ENCODE measurements at regions not wholly inside any gene's neighbourhood (a gene's known extent, or its start where the extent isn't known, plus 50 kb on each side); places are given as distances from the start of the nearest gene placed in this dataset.

DNA sequence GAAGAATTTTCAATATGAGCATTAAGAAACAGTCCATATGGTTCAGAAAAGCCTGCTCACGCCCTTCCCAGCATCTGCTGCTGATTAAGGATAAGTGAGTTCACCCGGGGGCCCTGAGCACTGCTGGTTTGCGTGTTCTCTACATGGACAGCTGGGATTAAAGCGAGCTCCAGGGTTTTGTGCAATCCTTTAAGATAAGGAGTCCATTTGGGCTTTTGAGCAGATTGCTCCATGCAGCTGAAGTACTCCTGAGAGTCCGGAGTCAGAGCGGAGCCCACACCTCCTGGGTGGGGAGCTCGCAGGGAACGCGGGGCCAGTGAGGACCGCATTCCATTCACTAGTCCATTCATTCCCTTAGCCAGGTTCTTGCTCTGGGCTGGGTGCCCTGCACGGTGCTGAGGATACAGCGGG lies 149.3 kb upstream of the COL5A1 start:
- POLR2A ChIA-PET: no interaction called here
- TF ChIP-seq, protein P1, sequence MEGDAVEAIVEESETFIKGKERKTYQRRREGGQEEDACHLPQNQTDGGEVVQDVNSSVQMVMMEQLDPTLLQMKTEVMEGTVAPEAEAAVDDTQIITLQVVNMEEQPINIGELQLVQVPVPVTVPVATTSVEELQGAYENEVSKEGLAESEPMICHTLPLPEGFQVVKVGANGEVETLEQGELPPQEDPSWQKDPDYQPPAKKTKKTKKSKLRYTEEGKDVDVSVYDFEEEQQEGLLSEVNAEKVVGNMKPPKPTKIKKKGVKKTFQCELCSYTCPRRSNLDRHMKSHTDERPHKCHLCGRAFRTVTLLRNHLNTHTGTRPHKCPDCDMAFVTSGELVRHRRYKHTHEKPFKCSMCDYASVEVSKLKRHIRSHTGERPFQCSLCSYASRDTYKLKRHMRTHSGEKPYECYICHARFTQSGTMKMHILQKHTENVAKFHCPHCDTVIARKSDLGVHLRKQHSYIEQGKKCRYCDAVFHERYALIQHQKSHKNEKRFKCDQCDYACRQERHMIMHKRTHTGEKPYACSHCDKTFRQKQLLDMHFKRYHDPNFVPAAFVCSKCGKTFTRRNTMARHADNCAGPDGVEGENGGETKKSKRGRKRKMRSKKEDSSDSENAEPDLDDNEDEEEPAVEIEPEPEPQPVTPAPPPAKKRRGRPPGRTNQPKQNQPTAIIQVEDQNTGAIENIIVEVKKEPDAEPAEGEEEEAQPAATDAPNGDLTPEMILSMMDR (IDR thresholded peaks at IDR 0.05; ENCODE audit: control extremely low read depth, extremely low read depth, low read depth, missing control alignments): no peak
- CTCF ChIA-PET: no interaction called here
- DNase-seq (ENCODE audit: extremely low spot score): no peak

DNA sequence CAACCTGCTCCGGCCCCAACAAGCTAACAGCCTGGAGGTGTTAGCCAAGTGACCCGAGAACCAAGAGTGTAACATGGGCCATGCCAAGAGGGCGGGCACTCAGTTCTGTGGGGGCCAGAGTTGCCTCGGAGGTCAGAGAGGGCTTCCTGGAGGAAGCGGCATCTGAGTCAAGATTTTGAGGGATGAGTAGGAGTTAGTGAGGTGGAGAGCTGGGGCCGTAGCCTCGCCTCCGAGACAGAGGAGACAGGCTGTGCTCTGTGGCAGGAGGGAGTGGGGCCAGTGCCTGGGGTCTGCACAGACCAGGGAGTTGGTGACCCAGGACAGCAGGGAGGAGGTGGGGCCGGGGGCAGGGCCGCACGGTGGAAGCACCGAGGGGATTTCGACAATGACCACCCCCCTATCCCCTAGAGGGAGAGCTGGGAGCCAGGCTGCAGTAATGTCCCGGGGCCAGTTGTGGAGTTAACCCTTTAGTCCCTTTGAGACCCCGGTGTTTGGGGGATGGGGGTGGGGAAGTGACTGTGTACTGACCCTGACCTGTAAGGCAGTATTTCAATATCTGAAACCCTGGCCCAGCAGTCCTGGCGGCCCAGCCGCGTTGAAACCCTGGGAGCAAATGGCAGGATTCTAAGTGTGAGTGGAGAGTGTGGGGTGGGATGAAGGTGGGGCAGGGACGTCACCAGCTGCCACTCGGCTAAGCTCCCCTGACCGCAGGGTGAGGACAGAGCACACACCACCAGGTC lies 148.7 kb upstream of the COL5A1 start:
- no peak for DNase-seq (ENCODE audit: extremely low spot score)
- CTCF ChIA-PET: no interaction called here
- POLR2A ChIA-PET: no interaction called here
- TF ChIP-seq, protein P1 (IDR thresholded peaks at IDR 0.05; ENCODE audit: control extremely low read depth, extremely low read depth, low read depth, missing control alignments): no peak

DNA sequence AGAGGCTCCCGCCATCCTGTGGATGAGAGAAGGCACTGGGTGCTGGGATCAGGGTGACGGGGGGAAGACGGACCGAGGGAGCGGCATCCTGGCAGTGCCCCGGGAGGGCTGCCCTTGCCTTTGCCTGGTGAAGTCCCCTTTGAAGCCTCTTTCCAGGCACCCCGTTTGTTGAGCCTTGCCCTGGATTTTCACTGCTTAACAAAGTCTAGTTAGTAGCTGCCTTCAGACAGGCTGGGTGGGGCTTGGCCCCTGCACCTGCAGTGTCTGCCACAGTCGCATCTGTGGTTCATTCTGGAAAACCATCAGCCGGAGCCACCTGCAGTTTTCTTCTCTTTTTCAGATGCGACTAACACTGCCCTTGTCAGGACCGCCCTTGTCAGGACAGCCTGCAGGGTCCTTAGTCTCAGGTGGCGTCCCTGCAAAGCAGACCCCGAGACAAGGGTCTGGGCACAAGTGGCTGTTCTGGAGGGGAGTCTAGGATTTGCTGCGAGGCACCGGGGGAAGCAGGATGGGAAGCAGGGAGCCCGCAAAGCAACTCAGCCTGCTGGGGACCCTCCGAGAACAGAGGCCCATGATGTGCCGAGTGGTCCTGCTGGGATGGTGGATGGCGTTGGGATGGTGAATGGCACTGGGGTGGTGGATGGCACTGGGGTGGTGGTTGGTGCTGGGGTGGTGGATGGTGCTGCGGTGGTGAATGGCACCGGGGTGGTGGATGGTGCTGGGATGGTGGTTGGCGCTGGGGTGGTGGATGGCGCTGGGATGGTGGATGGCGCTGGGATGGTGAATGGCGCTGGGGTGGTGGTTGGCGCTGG lies 147.9 kb upstream of the COL5A1 start:
- POLR2A ChIA-PET: no interaction called here
- CTCF ChIA-PET: no interaction called here

DNA sequence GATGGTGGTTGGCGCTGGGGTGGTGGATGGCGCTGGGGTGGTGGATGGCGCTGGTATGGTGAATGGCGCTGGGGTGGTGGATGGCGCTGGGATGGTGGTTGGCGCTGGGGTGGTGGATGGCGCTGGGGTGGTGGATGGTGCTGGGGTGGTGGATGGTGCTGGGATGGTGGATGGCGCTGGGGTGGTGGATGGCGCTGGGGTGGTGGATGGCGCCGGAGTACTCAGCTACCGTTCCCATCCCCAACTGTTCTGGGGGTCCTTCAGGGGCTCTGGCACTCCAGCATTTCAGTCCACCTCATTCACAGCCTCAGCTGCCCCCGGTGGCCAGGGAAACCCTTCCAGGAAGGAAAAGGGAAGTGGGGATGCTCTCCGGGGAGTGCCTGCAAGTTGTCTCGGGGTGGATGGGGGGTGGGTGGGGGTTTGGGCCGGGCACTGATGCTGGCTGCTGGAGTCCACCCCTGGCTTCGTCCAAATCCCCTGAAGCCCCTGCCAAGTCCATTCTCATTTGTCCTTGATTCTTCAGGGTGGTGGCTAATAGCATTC lies 147.3 kb upstream of the COL5A1 start:
- DNase-seq (ENCODE audit: extremely low spot score): no peak
- CTCF ChIA-PET: no interaction called here
- TF ChIP-seq, protein P1 (IDR thresholded peaks at IDR 0.05; ENCODE audit: control extremely low read depth, extremely low read depth, low read depth, missing control alignments): no peak
- POLR2A ChIA-PET: no interaction called here

More for the DNA sequence above, 147.9 kb upstream of the COL5A1 start:
- TF ChIP-seq, protein P1 (IDR thresholded peaks at IDR 0.05; ENCODE audit: control extremely low read depth, extremely low read depth, low read depth, missing control alignments): no peak
- no peak for DNase-seq (ENCODE audit: extremely low spot score)

DNA sequence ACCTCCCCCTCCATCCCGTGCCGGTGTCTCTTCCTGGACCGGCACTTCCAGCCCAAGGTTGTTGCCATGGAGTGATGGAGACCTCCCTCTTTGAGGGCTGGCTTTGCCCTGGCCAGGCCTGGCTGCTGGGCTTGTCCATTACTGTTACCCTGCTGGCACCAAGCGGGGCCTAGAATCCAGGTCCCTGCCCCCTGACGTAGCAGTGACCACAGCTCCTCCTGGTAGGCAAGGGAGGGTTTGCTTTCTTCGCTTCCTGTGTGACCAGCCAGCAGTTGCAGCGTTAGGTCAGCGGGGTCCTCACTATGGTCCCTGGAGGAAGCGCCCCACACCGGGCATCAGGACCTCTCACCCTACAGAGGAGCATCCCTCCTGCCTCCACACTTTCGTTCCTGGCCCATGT lies 146.7 kb upstream of the COL5A1 start:
- POLR2A ChIA-PET: no interaction called here
- DNase-seq (ENCODE audit: extremely low spot score): no peak
- TF ChIP-seq, protein P1 (IDR thresholded peaks at IDR 0.05; ENCODE audit: control extremely low read depth, extremely low read depth, low read depth, missing control alignments): no peak
- CTCF ChIA-PET: no interaction called here

DNA sequence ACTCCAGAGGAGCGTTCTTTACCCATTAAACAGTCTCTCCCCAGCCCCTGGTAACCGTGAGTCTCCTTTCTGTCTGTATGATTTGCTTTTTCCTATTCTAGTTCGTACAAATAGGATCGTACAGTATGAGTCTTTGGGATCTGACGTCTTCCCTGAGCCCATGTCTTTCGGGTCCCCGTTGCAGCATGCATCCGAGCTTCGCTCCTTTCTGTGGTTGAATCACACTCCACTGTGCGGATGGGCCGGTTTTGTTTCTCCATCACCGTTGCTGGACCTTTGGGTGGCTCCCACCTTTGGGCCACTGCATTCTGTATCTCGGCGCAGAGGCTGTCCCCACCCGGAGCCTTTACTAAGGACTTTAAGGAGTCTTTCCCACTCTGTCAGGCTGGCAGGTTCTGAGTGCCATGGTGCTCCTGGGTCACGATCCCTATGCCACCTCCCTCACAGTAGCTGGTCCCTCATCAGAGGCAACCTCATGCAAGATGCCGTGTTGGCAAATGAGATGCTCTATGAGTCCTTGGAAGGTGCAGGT lies 145.7 kb upstream of the COL5A1 start:
- TF ChIP-seq, protein P1 (IDR thresholded peaks at IDR 0.05; ENCODE audit: control extremely low read depth, extremely low read depth, low read depth, missing control alignments): no peak
- ChIA-PET POLR2A (no interaction called here), CTCF (no interaction called here)
- no peak for DNase-seq (ENCODE audit: extremely low spot score)
